ENCODE measurements at regions not wholly inside any gene's neighbourhood (a gene's known extent, or its start where the extent isn't known, plus 50 kb on each side); places are given as distances from the start of the nearest gene placed in this dataset.

DNA sequence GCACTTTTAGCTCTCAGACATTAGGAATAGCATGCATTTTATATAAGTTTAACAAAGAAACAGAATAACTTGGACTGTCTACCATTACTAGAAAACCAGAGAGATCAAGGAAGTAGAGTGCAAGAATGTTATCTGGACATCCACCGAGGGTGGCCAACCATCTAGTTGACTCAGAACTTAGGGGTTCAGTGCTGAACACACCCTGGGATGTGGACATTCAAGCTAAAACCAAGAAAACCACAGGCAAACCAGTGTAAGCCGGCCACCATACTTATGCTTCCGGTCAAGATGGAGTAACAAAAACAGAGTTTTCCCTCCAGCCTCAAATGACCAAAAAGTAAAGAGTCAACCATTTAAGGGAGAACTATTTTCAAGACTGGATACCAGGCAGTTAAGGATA, 181.4 kb upstream of the MXRA5 start:
- no peak overlapping the region for H3K27ac Mint-ChIP-seq (ENCODE audit: unreplicated experiment)
- no peaks in the 10 kb centered on the region for H3K9me3 Mint-ChIP-seq (ENCODE audit: unreplicated experiment)
- no peak overlapping the region for H3K4me3 Mint-ChIP-seq (ENCODE audit: unreplicated experiment)
- H3K4me1 Mint-ChIP-seq (ENCODE audit: unreplicated experiment) = no peaks in the 10 kb centered on the region
- TF ChIP-seq, protein P1, sequence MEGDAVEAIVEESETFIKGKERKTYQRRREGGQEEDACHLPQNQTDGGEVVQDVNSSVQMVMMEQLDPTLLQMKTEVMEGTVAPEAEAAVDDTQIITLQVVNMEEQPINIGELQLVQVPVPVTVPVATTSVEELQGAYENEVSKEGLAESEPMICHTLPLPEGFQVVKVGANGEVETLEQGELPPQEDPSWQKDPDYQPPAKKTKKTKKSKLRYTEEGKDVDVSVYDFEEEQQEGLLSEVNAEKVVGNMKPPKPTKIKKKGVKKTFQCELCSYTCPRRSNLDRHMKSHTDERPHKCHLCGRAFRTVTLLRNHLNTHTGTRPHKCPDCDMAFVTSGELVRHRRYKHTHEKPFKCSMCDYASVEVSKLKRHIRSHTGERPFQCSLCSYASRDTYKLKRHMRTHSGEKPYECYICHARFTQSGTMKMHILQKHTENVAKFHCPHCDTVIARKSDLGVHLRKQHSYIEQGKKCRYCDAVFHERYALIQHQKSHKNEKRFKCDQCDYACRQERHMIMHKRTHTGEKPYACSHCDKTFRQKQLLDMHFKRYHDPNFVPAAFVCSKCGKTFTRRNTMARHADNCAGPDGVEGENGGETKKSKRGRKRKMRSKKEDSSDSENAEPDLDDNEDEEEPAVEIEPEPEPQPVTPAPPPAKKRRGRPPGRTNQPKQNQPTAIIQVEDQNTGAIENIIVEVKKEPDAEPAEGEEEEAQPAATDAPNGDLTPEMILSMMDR (IDR thresholded peaks at IDR 0.05; ENCODE audit: unreplicated experiment) = no peak
- H3K36me3 Mint-ChIP-seq (ENCODE audit: low read depth, unreplicated experiment) = no peaks in the 10 kb centered on the region
- no peaks in the 10 kb centered on the region for H3K27me3 Mint-ChIP-seq (ENCODE audit: unreplicated experiment)
- DNase-seq (ENCODE audit: low spot score) = no peak

DNA sequence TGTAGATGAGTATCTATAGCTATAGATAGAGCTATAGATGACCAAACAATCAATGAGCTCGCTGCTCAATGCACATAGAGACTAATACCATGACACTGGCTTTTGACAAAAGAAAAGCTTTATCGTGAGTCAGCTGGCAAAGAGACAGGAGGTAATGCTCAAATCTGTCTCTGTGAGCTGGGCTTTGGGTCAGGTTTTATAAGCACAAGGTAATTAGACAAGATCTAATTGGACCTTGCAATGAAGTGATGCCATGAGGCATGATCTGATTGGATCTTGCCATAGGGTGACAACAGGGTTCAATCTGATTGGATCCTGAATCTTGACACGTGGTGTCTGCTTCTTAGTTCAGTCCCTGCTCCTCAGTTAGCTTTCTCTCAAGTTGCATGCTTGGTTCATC, 180.7 kb upstream of the MXRA5 start:
- Mint-ChIP-seq H3K4me3 (ENCODE audit: unreplicated experiment) (no peak overlapping the region), H3K9me3 (ENCODE audit: unreplicated experiment) (no peaks in the 10 kb centered on the region), H3K4me1 (ENCODE audit: unreplicated experiment) (no peaks in the 10 kb centered on the region), H3K27ac (ENCODE audit: unreplicated experiment) (no peak overlapping the region), H3K27me3 (ENCODE audit: unreplicated experiment) (no peaks in the 10 kb centered on the region), H3K36me3 (ENCODE audit: low read depth, unreplicated experiment) (no peaks in the 10 kb centered on the region)
- DNase-seq (ENCODE audit: low spot score) = no peak
- TF ChIP-seq, protein P1 (IDR thresholded peaks at IDR 0.05; ENCODE audit: unreplicated experiment) = no peak

DNA sequence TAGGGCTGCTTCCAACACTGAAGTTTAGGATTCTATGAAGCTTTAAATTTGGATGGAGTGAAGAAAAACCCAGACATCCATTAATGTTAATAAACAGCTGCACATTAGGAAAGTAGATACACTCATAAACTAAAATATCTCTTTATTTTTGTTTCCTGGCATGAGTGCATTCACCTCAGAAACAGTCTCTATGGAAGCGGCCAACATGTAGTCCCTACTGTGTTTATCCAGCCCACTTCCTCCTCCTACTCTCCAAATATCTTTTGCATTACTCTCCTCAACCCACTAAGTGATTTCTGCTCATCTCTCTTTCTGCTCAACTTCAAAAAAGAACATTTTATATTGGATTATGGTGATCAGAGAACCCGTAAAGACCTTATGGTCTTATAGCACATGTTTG, 180.3 kb upstream of the MXRA5 start:
- no peak for DNase-seq (ENCODE audit: low spot score)
- no peaks in the 10 kb centered on the region for H3K4me1 Mint-ChIP-seq (ENCODE audit: unreplicated experiment)
- no peak overlapping the region for H3K27ac Mint-ChIP-seq (ENCODE audit: unreplicated experiment)
- H3K9me3 Mint-ChIP-seq (ENCODE audit: unreplicated experiment) = no peaks in the 10 kb centered on the region
- H3K27me3 Mint-ChIP-seq (ENCODE audit: unreplicated experiment) = no peaks in the 10 kb centered on the region
- no peak overlapping the region for H3K4me3 Mint-ChIP-seq (ENCODE audit: unreplicated experiment)
- TF ChIP-seq, protein P1 (IDR thresholded peaks at IDR 0.05; ENCODE audit: unreplicated experiment) = no peak
- no peaks in the 10 kb centered on the region for H3K36me3 Mint-ChIP-seq (ENCODE audit: low read depth, unreplicated experiment)

DNA sequence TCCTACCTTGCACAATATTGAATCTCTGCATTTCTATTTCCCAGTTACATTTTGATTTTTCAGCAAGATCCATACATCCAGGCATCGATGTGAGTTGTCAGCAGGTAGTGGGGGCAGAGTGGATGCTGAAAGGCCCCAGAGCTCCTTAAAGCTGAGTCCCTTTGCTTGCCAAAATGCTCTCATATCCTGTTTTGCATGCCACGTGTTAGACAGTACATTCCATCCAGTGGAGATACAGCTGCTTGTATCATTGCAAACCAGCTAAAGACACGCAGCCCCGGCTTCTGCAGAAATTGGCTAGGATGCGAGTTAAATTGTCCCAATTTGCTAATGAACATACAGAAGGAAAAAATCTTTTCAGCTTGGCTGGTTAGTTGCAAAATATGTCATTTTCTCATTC, 179.6 kb upstream of the MXRA5 start:
- no peak overlapping the region for H3K27ac Mint-ChIP-seq (ENCODE audit: unreplicated experiment)
- H3K36me3 Mint-ChIP-seq (ENCODE audit: low read depth, unreplicated experiment) = no peaks in the 10 kb centered on the region
- DNase-seq (ENCODE audit: low spot score) = no peak
- H3K9me3 Mint-ChIP-seq (ENCODE audit: unreplicated experiment) = no peaks in the 10 kb centered on the region
- no peaks in the 10 kb centered on the region for H3K27me3 Mint-ChIP-seq (ENCODE audit: unreplicated experiment)
- no peak overlapping the region for H3K4me3 Mint-ChIP-seq (ENCODE audit: unreplicated experiment)
- TF ChIP-seq, protein P1 (IDR thresholded peaks at IDR 0.05; ENCODE audit: unreplicated experiment) = no peak
- H3K4me1 Mint-ChIP-seq (ENCODE audit: unreplicated experiment) = no peaks in the 10 kb centered on the region

DNA sequence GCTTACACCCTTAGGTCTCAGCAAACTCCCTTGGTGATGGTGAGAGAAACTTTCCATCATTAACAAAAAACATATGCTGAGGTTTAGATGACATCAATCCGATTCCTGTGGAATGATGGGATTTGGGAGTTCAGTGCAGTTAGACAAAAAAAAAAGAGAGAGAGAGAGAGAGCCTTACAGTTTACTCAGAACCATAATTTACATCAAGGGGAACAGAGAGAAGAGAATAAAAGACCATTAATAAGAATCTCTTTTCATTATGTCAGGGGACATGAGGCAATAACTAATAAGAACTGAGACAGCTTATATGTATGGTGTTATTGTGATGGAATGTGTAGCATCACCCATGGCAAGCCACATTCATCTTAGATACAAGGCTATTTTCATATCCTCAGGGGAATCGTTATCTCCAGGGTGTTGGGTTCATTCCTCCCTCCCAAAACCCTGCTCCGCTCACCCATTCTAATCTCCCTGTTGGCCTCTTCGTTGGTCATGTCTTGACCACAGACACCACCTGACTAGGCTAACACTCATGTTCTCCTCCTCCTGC, 175.7 kb upstream of the MXRA5 start:
- Mint-ChIP-seq H3K9me3 (ENCODE audit: unreplicated experiment) (no peaks in the 10 kb centered on the region), H3K4me1 (ENCODE audit: unreplicated experiment) (no peaks in the 10 kb centered on the region), H3K4me3 (ENCODE audit: unreplicated experiment) (no peak overlapping the region), H3K36me3 (ENCODE audit: low read depth, unreplicated experiment) (no peaks in the 10 kb centered on the region), H3K27me3 (ENCODE audit: unreplicated experiment) (no peaks in the 10 kb centered on the region), H3K27ac (ENCODE audit: unreplicated experiment) (no peak overlapping the region)
- no peak for DNase-seq (ENCODE audit: low spot score)
- TF ChIP-seq, protein P1 (IDR thresholded peaks at IDR 0.05; ENCODE audit: unreplicated experiment) = no peak

Data from endothelial cell (in vitro differentiated cells).